BJ (cell line): ENCODE measurements at regions not wholly inside any gene's neighbourhood (a gene's known extent, or its start where the extent isn't known, plus 50 kb on each side); places are given as distances from the start of the nearest gene placed in this dataset.

Source experiments
- CTCF ChIA-PET: fragments of 350-600 bp; formaldehyde crosslinking; extraction: SDS; loops from one replicate; lab custom pipeline; 2021; ENCODE audit warnings: antibody characterized with exemption, inconsistent platforms; lab: Yijun Ruan, JAX
- POLR2A ChIA-PET: fragments of 300-600 bp; sonication (Branson Sonifier 250); formaldehyde crosslinking; extraction: SDS; loops from one replicate; lab custom pipeline; 2021; ENCODE audit warnings: antibody characterized with exemption; lab: Charles Lee
- DNase-seq: peaks from one replicate; pipeline ENCODE4 v3.0.0-alpha.2; 2011; ENCODE audit warnings: low read depth
- H3K27me3 ChIP-seq: 2 replicates; pipeline ENCODE4 v1.6.0; 2011; ENCODE audit warnings: low read length; ENCODE audit not compliant: control insufficient read depth, insufficient read depth
- H3K36me3 ChIP-seq: 2 replicates; pipeline ENCODE4 v1.5.1; 2011; ENCODE audit warnings: low read length; ENCODE audit not compliant: control insufficient read depth, insufficient read depth
- H3K4me3 ChIP-seq: 2 replicates; pipeline ENCODE4 v1.5.1; 2011; ENCODE audit warnings: low read depth, mild to moderate bottlenecking, control low read depth, low read length
- CTCF ChIP-seq: IDR thresholded peaks from 2 replicates; pipeline ENCODE4 v1.5.1; 2011; ENCODE audit warnings: low read depth, mild to moderate bottlenecking, control low read depth, inconsistent platforms, low read length, moderate library complexity; ENCODE audit not compliant: insufficient read depth

- POLR2A ChIA-PET, result no interaction called here
- Histone ChIP-seq H3K27me3 (no peaks in the 10 kb centered on the region), H3K4me3 (no peak overlapping the region), H3K36me3 (no peaks in the 10 kb centered on the region)
- CTCF ChIA-PET, result interaction anchor here (1.1 kb wide), 1 partner anchor 25 kb away, joined by 3 read pairs; no protein-coding TSS in a partner anchor
- no peak for DNase-seq
- no peak for TF ChIP-seq CTCF
These were observed 293.5 kb upstream of the CNR1 start for GRCh38 chr6:88459643-88460042.

DNA sequence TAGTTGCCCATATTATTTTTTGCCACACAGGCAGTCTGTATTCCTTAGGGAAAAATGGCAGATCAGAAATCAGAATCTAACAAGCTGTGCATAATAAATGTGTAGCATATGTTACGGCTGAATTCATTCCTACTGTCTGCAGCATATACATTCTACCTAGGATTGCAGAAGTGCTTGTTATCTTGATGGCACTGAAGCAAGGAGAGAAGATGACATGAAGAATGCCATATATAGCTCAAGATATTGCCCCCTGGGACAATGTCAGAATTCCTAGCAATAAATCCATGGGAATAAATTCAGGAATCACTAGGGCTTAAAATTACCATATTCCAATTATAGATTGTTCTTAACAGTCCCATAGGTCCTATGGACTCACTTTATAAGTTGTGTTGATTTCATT lies 293.0 kb upstream of the CNR1 start:
- ChIA-PET CTCF (interaction anchor here (1.1 kb wide), 1 partner anchor 25 kb away, joined by 3 read pairs; no protein-coding TSS in a partner anchor), POLR2A (no interaction called here)
- Histone ChIP-seq H3K36me3 (no peaks in the 10 kb centered on the region), H3K27me3 (no peaks in the 10 kb centered on the region), H3K4me3 (no peak overlapping the region)
- no peak for DNase-seq
- no peak for TF ChIP-seq CTCF

GRCh38 chr6:88458662-88459061 lies 292.5 kb upstream of the CNR1 start:
- ChIA-PET POLR2A (no interaction called here), CTCF (no interaction called here)

GRCh38 chr6:88456221-88456859 lies 290.2 kb upstream of the CNR1 start:
- CTCF ChIA-PET, result no interaction called here
- no peak for TF ChIP-seq CTCF
- Histone ChIP-seq H3K27me3 (no peaks in the 10 kb centered on the region), H3K36me3 (no peaks in the 10 kb centered on the region), H3K4me3 (no peak overlapping the region)
- POLR2A ChIA-PET, result no interaction called here
- no peak for DNase-seq

More at GRCh38 chr6:88458662-88459061, 292.5 kb upstream of the CNR1 start:
- Histone ChIP-seq H3K4me3 (no peak overlapping the region), H3K36me3 (no peaks in the 10 kb centered on the region), H3K27me3 (no peaks in the 10 kb centered on the region)
- no peak for DNase-seq
- no peak for TF ChIP-seq CTCF

DNA sequence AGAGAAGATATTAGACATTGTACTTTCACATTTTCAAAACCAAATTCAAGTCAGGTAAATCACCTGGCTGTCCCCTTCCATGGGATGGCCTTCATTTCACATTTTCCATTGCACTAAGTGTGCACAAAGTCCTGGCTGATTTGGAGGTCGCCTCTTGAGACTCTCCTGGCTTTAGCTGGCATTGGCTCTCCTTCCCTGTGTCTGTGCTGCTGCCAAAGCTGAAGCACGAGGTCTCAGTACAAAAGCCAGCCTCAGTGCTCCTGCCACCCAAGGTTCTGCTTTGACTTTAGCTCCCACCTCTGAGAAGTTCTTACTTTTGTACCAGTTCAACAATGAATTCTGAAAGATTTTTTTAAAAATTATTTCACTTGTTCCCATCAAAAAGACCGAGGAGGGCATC lies 289.2 kb upstream of the CNR1 start:
- Histone ChIP-seq H3K36me3 (no peaks in the 10 kb centered on the region), H3K27me3 (no peaks in the 10 kb centered on the region), H3K4me3 (no peak overlapping the region)
- CTCF ChIA-PET, result no interaction called here
- no peak for TF ChIP-seq CTCF
- POLR2A ChIA-PET, result no interaction called here
- DNase-seq, result no peak
